HPDE6-E6E7 (cell line): ENCODE measurements at regions not wholly inside any gene's neighbourhood (a gene's known extent, or its start where the extent isn't known, plus 50 kb on each side); places are given as distances from the start of the nearest gene placed in this dataset.
"Not testable (repeated sequence)": the region's sequence is repeated elsewhere in the genome, so short reads cannot be mapped to it uniquely, and the experiment has no call there.

Experiments
- DNase-seq: peaks from one replicate; pipeline ENCODE4 v3.0.0; 2011; ENCODE audit warnings: missing footprints; ENCODE audit errors: extremely low spot score

DNA sequence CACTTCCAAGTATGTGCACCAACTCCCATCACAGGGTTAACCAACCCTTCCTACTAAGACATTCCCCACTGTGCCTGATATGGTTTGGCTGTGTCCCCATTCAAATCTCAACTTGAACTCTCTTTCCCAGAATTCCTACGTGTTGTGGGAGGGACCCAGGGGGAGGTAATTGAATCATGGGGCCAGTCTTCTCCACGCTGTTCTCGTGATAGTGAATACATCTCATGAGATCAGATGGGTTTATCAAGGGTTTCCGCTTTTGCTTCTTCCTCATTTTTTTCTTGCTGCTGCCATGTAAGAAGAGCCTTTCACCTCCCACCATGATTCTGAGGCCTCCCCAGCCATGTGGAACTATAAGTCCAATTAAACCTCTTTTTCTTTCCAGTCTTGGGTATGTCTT, 681.8 kb upstream of the TBX3 start:
- DNase-seq = not testable (repeated sequence)

DNA sequence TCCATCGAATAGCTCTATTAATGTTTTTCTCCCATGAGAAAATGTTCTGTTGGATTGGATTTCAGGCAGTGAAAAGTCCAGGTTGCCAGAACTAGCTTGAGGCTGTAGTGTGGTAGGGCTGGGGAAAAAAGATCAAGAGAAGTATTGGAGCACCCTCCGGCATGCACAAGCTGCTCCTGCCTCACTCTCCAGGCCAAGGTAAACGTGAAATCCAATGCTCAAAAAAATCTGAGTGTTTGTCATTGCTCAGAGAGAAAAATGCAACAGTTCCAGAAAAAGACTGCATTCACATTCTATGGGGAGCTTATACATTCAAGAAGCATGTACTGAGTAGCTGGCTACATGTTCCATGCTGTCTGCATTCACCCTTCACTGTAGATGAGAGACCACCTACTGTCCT, 680.9 kb upstream of the TBX3 start:
- no peak for DNase-seq

DNA sequence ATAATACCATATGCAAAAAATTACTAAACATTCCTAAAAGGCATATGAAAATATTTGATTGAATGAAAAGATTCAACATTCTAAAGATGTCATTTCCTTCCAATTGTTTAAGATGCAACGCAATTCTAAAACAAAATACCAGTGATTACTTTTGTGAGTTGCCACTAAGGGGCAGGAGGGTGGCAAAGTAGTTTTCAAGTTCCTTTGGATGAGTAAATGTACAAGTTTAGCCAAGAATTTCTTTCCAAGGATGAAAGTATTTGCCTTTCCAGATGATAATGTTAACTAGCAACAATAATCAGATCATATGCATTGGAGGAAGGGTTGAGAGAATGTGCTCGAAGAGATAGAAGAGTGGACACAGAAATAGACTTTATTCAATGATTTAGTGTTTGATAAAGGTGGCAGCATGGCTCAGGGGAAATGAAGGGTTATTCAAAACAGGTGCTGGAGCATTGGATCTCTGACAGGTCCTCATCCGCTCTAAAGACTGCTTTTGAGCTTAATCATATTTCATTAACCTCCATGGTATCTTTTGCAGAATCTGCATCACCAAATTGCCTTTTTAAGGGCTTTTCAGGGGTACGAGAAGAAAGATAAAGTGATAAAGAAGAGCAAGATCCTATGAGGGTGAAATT, 678.5 kb upstream of the TBX3 start:
- DNase-seq = no peak

DNA sequence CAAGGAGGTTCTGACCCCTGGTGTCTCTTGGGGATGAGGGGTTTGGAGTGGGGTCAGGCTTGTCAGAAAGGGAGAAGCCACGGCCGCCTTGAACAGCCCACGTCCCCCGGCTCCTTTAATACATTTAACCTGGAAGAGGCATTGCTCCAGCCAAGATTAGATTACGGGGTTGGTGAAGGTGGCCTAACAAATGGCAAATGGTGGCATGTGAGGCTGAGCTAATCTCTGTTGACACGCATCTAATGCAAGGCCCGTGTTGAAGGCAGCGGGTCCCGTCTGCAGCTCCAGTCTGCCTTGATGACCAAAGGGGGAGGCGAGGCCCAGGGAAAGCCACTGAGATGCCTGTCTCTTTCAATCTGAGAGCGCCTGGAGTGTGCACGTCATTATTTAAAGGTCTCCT, 673.7 kb upstream of the TBX3 start:
- no peak for DNase-seq

DNA sequence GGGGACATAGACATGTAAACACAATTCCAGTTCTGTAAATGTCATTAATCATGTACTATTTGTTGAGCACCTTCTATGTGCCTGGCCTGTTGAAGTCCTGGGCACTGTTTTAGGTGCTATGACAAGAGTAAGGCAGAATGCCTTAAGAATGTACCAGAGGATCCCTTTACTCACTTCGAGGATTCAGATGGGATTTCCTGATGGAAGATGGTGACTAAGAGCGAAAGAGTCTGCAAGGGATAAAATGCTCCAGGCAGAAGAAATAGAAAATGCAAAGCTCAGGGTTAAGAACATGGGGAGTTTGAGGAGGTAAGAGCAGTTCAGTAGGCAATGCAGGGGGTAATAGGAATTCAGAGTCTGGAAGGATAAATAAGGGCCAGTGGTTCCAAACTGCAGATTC, 671.3 kb upstream of the TBX3 start:
- no peak for DNase-seq

DNA sequence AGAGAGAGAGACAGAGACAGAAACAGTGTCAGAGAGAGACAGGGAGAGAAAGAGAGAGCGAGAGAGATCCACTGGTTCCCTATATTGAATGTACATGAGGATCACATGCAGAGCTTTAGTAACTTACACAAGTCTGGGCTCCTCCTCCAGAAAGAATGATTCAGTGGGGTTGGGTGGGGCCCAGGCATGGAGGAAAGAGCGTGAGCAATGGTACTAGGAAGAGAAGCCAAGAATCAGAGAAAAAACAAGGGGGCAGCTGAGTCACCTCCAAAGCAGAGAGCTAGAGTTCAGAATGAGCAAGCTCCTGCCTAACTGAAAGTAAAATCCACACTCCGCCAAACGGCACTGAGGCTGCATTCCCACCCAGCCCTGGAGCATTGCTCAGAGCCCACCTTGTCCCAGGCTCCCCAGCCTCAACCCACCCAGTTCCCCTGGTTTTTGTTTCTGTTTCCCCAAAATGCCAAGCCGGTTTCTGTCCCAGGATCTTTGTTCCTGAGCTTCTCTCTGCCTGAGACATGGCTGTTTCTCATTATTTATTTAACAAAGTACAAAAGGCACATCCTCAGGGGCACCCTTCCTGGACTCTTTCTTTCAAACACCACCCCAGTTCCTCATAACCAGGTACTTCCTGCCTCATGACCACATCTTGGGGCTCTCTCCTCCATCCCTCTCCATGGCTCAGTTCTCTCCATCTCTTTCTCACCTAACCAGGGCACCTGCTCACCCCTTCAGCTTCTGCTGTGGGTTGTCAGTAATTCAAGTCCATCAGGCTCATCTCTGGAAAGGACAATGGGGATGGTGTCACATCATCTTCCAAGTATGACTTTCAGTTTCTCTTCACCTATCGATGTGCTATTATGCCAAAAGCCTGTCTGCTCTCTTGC, 670.3 kb upstream of the TBX3 start:
- peak; percentile 89 for DNase-seq

DNA sequence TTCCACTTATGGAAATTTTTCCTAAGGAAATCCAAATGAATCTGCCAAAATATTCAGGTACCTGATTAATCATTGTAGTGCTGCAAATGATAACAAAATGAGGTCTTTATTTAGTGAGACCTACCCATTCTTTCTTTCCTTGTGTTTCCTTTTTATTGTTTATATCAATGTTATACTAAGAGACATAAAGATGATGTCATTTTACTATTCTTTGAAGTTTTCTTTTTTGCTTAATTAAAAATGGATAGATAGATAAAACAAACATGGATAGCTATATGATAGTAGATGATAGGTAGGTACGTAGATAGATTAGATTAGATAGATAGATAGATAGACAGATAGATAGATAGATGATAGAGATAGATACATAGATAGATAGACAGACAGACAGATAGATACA, 669.5 kb upstream of the TBX3 start:
- DNase-seq = no peak

DNA sequence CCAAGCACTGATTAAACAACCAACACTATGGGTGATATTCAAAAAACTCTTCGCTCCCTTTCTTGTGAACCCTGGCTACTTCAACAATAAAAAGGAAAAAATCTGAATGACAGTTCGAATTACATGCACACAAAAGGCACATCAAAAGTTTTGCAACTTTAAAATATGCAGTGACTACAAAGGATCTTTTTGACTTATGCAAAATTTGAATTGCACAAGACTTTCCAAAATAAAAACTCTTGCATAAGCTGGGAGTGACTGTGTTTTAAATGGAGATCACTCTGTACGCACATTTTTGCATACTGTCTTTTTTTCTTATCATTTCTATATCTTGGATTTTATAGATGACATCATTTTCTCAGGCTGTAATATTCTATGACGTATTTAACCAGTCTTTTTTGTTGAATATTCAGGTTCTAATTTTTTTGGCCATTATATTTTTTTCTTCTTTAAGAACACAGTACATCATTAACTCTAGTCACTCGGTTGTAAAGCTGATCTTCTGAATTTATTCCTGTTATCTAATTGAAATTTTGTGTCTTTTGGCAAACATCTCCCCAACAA, 667.6 kb upstream of the TBX3 start:
- no peak for DNase-seq

DNA sequence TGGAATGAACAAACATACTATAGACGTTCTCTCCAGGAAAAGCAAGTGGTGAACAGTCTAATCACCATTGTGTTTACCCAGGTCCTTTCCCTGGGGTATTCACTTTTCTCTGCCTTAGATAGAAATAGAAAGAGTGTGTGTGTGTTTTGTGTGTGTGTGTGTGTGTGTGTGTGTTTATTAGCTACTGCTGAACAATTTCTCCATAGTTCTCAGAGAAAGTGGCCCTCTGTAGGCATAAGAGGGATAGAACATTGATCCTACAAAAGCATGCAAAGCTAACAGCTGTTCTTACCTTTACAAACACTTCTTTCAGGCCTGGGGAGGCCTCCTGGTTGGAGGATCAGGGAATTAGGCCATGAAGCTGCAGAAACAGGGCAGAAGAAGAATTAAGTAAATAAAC, 665.7 kb upstream of the TBX3 start:
- DNase-seq = no peak

DNA sequence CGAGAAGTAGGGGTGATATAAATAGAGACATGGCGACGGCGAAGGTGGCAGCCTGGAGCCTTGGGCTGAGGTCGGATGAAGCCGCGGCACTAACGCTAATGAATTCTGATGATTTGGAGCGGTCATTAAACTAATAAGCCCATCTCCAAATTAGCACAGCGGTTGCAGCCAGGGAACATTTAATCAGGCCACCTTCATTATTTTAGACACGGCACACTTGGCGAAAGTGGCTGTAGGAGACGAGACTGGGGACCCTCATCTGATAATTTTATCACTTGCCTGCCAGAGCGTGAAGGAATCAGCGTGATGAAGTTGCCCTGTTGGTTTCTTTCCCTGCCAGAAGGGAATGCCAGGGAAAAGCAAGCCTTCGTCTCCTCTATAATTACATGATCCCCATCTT, 664.3 kb upstream of the TBX3 start:
- no peak for DNase-seq

DNA sequence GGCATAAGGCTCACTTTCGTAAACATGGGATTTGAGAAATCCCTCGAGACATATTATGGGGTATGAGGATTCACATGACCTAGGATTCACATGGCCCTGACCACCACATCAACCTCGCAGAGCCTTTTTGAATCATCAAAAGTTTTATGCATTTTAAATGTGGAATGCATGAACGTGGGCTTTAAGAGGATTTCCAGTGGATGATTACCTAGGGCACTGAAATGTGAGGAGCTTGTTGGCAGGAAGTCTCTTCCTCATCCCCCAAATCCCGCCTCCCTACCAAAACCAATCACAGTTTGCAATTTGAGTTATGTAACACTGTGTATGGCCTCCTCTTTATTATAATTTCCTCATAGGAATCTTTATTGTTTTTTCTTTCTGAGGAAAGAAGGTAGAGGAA, 659.6 kb upstream of the TBX3 start:
- DNase-seq = no peak

DNA sequence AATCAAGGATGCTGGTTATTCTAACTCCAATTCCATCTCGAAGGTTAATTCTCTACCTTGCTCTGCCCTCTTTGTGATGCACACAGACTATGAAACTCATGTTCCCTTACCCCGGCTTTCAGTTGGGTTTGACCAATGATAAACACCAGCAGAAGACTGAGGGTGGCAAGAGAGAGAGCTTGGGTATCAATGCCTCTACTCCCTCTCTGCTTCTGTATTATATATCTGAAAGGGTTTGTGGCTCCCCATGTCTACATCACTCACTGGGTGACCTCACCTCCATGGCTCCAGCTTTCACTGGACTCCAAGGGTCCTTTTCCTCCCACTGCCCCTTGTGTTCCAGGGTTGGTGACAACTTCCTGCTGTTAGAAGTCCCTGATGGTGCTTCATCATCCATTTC, 659.0 kb upstream of the TBX3 start:
- DNase-seq = no peak

DNA sequence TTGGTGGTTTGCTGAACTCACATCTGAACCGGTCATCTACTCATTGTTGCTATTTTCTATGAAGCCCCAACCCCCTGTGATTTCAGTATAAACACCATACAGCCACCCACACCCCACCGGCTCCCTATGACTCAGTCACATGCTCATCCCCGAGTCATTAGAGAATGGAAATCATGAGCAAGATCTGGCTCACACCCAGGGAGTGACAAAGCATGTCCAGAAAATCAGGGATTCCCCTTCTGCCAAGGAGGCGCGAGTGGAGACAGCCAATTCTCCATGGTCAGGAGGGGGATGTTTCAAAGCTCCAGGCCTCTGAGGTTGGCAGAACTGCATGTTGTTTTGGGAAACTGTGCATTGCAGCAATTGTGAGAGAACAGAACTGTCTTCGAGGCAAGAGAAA, 657.5 kb upstream of the TBX3 start:
- DNase-seq = peak; percentile 96

DNA sequence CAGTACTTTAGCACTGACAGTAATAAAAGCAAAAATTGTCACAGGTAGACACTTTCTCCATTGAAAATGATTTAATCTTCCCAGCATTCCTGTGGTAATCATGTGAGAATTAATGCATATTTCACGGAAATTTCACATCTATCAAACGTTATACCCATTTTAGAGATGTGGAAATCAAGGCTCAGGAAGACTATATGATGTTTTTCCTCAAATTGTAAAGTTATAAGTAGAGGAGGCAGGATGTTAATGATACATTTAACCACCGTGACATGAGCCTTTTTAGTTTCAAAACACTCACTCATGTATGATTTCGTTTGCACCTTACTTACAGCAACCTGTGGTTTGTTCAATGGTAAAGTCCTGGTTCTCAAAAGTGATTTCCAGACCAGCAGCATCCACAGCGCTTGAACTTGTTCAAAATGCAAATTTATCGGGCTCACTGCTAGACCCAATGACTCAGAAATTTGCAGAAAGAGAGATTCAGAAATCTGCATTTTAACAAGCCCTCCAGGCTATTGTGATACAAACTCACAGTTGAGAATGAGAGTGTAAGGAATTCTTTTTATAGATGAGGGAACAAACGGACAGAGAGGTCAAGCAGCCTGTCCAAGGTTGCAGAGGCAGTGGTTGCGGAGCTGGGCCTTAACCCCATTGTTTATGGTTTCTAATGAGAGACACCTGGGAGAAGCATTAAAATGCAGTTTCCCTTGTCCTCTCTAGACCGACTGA, 654.8 kb upstream of the TBX3 start:
- DNase-seq = no peak

DNA sequence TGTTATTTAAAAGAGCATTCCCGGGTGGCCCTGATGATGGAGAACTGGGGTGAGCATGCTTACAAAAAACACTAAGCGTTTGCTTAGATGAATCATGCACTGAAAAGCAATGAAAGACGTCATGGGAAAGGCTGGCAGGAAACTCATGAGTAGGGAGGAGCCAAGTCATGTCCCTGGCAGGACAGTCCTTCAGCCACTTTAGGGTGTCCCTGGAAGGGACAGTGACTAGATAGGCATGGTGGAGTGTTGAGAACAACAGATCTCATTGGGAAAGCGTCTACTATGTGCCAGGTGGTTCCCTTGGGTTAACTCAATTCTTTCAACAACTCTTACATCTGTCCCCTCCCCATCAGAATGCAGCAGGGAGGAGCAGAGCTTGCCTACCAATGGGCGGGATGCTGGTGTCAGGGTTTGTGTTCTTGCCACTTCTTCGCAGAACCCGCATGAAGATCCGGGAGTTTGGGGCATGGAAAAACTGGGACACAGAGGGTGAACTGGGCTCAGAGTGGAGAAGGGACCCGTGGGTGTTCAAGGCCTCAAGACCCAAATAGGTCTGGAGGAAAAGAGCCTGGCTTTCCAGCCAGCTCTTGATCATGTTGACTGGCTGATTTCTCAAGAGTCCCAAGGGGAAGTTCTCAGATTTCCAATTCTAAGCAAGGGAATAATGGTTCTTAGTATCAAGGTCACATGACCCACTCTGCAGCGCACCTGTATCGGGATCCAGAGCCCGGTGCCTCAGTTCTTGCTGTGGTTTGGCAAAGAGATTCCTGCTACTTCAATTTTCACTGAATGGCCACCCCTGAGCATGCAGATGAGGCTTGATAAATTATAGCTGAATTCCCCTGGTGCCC, 653.9 kb upstream of the TBX3 start:
- peak; percentile 52 for DNase-seq

DNA sequence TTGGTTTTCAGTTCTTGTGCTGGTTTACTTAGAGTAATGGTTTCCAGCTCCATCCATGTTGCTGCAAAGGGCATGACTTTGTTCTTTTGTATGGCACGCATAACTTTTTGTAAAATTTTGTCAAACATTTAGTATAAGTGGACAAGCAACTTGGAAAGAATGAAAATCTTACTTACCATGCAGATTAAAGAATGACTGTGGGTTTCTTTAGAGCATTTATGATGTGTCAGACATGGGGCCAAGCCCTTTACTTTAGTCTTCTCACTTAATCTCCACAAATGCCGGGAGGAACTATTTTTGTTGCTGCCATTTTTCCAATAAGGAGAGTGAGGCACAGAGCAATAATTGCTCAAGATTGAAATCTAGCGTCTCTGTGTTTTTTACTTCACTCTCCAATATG, 652.5 kb upstream of the TBX3 start:
- DNase-seq = no peak

DNA sequence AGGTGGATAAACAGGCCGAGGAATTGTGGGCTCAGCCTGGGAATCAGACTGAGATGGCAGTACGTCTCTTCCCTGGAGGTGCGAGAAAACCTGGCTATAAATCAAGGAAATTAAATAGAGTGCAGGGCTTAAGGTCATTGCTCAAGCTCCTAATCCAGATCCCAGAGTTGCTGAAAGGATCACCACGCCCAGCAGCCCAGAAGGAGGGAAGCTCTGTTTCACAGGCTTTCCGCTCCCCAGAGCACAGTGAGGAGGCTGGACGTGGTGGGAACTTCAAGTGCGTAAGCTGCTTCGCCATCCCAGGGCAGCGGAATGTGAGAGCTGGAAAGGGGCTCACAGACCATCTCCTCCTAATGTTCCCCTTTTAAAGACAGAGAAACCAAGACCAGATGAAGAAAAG, 651.6 kb upstream of the TBX3 start:
- DNase-seq = no peak

DNA sequence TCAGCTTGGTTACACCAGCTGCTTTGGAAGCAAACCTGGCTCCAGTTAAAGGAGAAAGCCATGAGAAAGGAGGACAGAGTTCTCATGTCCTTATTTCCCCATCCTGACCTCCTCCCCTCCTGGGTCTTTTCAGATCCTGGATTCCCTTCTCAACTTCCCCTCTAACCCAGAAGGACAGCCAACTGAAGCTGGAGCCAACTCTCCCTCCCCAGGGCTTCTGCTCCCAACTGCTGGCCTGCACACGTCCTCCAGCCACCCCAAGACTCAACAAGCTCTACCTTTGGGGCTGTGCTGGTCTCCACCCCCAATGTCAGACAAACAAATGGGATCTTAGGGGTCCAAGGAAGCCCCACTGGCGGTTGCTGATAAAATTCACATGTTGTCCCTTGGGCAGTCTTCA, 651.1 kb upstream of the TBX3 start:
- DNase-seq = no peak

DNA sequence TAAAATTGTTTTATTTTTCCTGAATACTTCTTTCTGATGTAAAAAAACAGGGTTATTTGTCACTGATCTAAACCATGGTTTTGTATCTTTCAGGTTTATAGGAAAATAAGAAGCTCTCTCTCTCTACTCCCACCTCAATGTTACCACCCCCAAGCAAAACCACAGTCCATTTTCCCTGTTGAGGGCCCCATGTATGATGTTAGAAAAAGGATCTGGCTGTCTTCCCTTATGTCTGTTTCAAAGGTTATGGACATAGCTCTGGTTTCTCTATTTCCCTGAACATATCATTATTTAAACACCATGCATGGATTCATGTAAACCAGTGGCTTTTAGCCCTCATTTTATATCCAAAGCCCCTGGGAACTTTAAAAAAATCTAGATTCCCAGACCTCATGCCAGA, 649.0 kb upstream of the TBX3 start:
- no peak for DNase-seq

DNA sequence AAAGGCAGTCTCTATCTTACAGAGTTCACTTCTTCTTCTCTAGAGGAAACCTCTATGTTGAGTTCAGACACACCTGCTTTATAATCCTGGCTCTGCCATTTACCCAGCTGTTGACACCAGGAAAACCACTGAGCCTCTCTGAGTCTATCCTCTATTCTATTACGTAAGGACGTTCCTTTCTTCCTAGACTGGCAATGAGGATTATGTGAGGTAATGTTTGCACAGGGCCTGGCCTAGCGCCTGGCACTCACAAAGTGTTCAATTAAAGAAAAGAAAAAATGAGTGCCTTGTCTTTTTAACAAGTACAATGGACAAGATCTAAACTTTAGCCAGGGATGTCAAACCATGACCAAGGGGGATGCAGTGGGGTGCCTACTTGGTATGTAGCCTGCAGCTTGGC, 641.9 kb upstream of the TBX3 start:
- DNase-seq = no peak

DNA sequence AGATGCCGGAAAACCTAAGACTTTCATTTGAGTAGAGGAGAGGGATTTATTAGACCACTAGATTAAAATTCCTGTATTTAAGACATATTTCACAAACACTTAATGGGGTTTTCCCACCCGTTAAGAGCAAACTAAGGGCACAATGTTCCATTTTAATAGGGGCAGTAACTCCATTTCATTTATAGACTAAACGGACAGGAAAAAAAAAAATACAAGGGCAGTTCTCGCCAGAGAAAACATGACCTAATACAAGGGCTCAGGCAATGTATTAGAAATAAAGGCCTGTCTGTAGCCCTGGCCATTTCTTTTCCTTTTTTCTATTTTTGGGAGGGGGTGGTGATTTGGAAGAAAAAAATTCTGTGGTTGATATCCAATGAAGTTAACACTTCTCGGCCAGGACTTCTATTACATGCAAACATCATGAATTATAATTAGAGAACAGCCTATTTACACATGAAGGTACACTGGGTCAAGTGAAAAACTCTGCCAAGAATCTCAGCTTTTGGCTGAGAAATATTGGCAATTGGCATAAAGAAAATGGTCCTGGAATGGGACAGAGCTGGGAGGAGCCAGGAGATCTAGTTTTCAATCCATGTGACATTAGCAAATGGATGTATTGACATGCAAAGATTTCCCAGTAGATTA, 641.1 kb upstream of the TBX3 start:
- DNase-seq = no peak
